Peyer's patch (tissue), 4 donors: ENCODE measurements at regions not wholly inside any gene's neighbourhood (a gene's known extent, or its start where the extent isn't known, plus 50 kb on each side); places are given as distances from the start of the nearest gene placed in this dataset.

Experiments used
- DNase-seq, 3 donors: peaks; one replicate each; pipeline ENCODE4 v3.0.0-alpha.2; 2017 to 2019
- H3K27ac ChIP-seq, 4 donors: fragments of 200-600 bp; sonication (generic); one replicate each; pipeline ENCODE4 v1.5.1; 2016 to 2019
- H3K27me3 ChIP-seq, 2 donors: fragments of 200-600 bp; sonication (generic); one replicate each; pipeline ENCODE4 v1.5.1; 2019
- H3K36me3 ChIP-seq, 3 donors: fragments of 200-600 bp; sonication (generic); one replicate each; pipeline ENCODE4 v1.5.1; 2016 to 2019
- H3K4me1 ChIP-seq, 4 donors: fragments of 200-600 bp; sonication (generic); one replicate each; pipeline ENCODE4 v1.5.1; 2016 to 2019
- H3K4me3 ChIP-seq, 4 donors: fragments of 200-600 bp; sonication (generic); 1 replicate in 3 of 4; 2 replicates in 1 of 4; pipeline ENCODE4 v1.5.1; 2016 to 2019; ENCODE audit warnings: mild to moderate bottlenecking in 1 of 4
- H3K9me3 ChIP-seq, 4 donors: fragments of 200-600 bp; sonication (generic); one replicate each; pipeline ENCODE4 v1.5.1; 2016 to 2019; ENCODE audit warnings: mild to moderate bottlenecking in 1 of 4
- CTCF ChIP-seq, 6 experiments: fragments of 450-650 bp in 4 of 6; fragments of 200-600 bp in 2 of 6; sonication (generic) in 1 of 6; IDR thresholded peaks; one replicate each; pipeline ENCODE4 v1.5.1; 2017 to 2019; ENCODE audit warnings: antibody characterized with exemption in 6 of 6, mild to moderate bottlenecking in 3 of 6, moderate library complexity in 1 of 6
- POLR2A ChIP-seq, 2 donors: fragments of 450-650 bp; IDR thresholded peaks; one replicate each; pipeline ENCODE4 v1.5.1; 2017; ENCODE audit warnings: antibody characterized with exemption in 2 of 2, mild to moderate bottlenecking in 2 of 2, moderate library complexity in 2 of 2

- Histone ChIP-seq H3K27me3 (no peaks in the 10 kb centered on the region), H3K9me3 (no peaks in the 10 kb centered on the region), H3K4me1 (peaks cover 0 to 7% (median 0%) of the 10 kb centered on the region in 4 donors), H3K4me3 (no peak overlapping the region), H3K36me3 (no peaks in the 10 kb centered on the region), H3K27ac (no peak overlapping the region)
- TF ChIP-seq CTCF (IDR thresholded peaks at IDR 0.05) (no peak), POLR2A (IDR thresholded peaks at IDR 0.05) (no peak)
- no peak for DNase-seq
Measured at GRCh38 chr7:46173476-46174195, 252.6 kb upstream of the IGFBP3 start.

DNA sequence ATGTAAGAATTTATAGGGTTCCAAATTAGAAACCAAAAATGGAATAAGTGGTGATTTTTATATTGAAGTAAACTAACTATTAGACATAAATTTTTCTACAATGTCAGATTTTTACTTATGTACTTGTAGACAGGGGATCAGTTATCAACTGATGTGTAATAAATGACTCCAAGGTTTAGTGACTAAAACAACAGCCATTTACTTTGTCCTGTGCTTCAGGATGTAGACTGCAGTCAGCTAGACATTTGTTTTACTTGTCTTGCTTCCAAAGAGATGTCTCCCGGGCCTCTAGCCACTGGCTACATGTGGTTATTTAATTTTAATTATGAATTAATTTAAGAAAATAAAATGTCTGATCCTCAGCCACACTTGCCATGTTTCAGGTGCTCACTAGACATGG lies 249.7 kb upstream of the IGFBP3 start:
- no peak for DNase-seq
- H3K4me1 ChIP-seq = peaks cover 0 to 7% (median 0%) of the 10 kb centered on the region in 4 donors
- H3K27ac ChIP-seq = no peak overlapping the region
- H3K9me3 ChIP-seq = no peaks in the 10 kb centered on the region
- H3K27me3 ChIP-seq = no peaks in the 10 kb centered on the region
- no peaks in the 10 kb centered on the region for H3K36me3 ChIP-seq
- H3K4me3 ChIP-seq = no peak overlapping the region
- no peak for TF ChIP-seq CTCF (IDR thresholded peaks at IDR 0.05)
- no peak for TF ChIP-seq POLR2A (IDR thresholded peaks at IDR 0.05)

DNA sequence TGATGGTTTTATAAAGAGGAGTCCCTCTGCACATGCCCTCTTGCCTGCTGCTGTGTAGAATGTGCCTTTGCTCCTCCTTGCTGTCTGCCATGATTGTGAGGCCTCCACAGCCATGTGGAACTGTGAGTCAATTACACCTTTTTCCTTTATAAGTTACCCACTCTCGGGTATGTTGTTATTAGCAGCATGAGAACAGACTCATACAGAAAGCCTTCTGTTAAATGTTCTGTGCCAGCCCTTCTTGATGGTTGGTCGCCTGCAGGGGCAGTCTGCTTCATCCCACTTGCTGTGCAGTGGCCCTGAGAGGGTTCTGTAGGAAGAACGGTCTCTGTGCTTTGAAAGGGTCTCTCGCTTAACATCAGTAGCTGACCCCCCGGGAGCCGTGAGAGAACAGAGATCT lies 248.9 kb upstream of the IGFBP3 start:
- Histone ChIP-seq H3K9me3 (no peaks in the 10 kb centered on the region), H3K27me3 (no peaks in the 10 kb centered on the region), H3K36me3 (no peaks in the 10 kb centered on the region), H3K4me3 (no peak overlapping the region), H3K4me1 (peaks cover 0 to 7% (median 0%) of the 10 kb centered on the region in 4 donors), H3K27ac (no peak overlapping the region)
- TF ChIP-seq CTCF (IDR thresholded peaks at IDR 0.05) = no peak
- TF ChIP-seq POLR2A (IDR thresholded peaks at IDR 0.05) = no peak
- no peak for DNase-seq

- TF ChIP-seq CTCF (IDR thresholded peaks at IDR 0.05) (no peak), POLR2A (IDR thresholded peaks at IDR 0.05) (no peak)
- Histone ChIP-seq H3K9me3 (no peaks in the 10 kb centered on the region), H3K27ac (no peak overlapping the region), H3K36me3 (no peaks in the 10 kb centered on the region), H3K4me1 (peaks cover 0 to 7% (median 0%) of the 10 kb centered on the region in 4 donors), H3K4me3 (no peak overlapping the region), H3K27me3 (no peaks in the 10 kb centered on the region)
- DNase-seq = no peak
Measured at GRCh38 chr7:46169384-46169755, 248.3 kb upstream of the IGFBP3 start.

DNA sequence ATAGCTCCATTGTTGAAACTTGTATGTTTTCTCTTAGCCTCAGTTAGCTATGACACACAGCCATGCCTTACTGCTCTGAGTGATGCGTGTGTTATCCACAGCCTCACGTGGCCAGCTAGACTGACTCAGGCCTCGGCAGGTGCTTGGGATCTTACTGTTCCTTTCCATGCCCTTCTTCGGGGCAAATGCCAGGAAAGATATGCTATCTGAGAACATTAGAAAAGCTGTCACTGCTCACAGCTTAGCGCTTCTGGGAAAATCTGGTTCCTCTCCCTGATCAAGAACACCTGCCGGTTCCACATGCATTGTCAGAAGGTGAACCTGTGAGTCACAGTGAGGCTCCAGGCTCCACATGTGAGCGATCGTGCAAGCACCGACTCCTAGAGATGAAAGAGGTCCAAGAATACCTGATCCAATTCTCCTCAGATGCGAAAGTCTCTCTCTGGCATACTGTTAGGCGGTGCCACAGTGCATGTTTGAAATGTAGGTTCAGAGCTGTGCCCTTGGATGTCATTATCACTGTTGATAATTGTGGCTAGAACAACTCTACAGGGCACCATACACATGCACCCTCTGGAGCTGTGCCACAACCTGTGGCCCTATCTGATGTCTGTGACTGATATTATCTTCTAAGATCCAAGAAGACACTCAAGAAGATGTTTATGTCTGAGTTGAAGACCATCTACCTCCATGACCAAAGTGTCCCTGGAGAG lies 247.8 kb upstream of the IGFBP3 start:
- Histone ChIP-seq H3K36me3 (no peaks in the 10 kb centered on the region), H3K27me3 (no peaks in the 10 kb centered on the region), H3K9me3 (no peaks in the 10 kb centered on the region), H3K4me1 (peaks cover 0 to 5% (median 0%) of the 10 kb centered on the region in 4 donors), H3K4me3 (no peak overlapping the region), H3K27ac (no peak overlapping the region)
- no peak for DNase-seq
- no peak for TF ChIP-seq CTCF (IDR thresholded peaks at IDR 0.05)
- no peak for TF ChIP-seq POLR2A (IDR thresholded peaks at IDR 0.05)
